ENCODE measurements at regions not wholly inside any gene's neighbourhood (a gene's known extent, or its start where the extent isn't known, plus 50 kb on each side); places are given as distances from the start of the nearest gene placed in this dataset.
"Not testable (repeated sequence)": the region's sequence is repeated elsewhere in the genome, so short reads cannot be mapped to it uniquely, and the experiment has no call there.

DNA sequence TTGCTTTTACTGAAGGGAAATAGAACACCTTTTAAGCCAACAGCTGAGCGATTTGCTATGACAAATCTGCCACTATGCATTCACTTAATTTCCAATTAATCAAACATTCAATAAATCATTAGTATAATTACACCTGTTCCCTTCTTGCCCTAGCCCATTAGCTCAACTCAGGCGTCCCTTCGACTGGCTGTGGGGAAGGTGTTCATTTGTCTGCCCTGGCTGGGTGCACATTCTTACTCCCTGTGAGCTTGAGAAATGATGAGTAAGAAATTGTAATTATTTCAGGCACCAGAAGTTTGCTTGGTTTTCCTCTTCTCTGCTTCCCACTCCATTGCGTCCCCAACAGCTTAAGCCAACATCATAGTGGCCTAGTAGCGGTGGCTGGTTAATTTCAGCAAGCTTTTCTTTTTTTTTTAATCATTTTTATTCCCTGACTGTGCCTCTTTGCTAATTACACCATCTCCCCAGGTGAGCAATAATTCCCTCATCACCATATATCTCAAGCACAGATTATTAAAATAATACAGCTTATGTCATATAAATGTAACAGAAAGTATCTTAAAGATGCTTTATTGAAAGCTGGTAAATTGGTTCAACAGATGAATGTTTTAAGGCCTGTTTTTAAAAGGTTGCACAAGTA lies 623.9 kb upstream of the RBFOX1 start:
- DNase-seq: no peak

GRCh38 chr16:6704306-6704930 lies 628.2 kb upstream of the RBFOX1 start:
- DNase-seq: no peak

GRCh38 chr16:6701096-6701495 lies 631.5 kb upstream of the RBFOX1 start:
- no peak for DNase-seq

DNA sequence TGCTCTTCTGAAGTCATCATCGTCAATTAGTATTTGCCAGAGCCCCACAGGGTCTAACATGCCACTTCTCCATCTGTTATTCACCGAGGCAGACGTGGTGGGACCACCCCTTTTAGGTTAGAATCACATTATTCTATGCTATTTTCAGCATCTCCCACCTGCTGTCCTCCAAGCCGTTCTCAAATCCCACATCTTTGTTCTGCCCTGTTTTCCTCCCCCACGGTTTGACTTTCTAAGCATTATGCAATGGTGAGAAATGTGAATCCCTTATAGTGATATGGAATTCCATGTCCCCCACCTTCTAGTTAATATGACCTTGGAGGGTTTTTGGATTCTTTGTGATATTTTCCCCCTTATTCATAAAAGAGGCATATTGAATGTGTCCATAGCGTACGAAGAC lies 634.1 kb upstream of the RBFOX1 start:
- no peak for DNase-seq

DNA sequence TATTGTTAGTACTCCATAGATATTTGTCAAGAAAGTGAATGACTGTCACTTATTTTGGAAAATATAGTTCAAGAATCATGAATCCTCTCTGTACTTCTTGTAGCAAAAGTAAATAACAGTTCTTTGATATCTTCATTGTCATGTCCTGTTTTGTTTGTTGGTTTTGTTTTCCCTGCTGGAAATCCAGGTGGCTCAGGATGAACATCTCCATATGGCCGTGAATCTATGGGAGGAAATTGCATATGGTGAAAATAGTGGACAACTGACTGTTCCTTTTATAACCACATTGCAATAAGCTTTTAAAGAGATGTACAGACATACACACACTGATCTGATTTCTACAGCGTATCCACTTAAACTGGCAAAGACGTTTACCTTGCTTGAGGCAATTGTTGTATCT lies 637.0 kb upstream of the RBFOX1 start:
- DNase-seq: no peak

DNA sequence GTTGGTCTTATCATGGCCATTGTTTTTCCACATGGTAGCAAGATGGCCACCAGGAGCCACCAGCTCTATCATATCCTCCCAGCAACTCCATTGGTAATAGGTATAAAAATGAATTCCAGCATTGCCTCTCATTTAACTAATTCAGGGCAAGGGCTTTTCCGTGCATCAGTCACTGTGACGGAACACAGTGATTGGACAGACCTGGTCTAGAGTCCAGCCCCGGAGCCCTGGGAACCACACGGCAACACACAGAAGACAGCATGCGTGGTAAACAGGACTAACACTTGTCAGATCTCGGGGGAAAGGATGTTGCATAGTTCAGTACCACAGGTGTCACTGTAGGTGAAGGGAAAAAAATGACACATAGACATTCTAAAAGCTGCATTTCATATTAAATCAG lies 638.0 kb upstream of the RBFOX1 start:
- no peak for DNase-seq

GRCh38 chr16:6693418-6693817 lies 639.2 kb upstream of the RBFOX1 start:
- DNase-seq: not testable (repeated sequence)

GRCh38 chr16:6692874-6693273 lies 639.8 kb upstream of the RBFOX1 start:
- no peak for DNase-seq

- no peak for DNase-seq
Measured at GRCh38 chr16:6690741-6691140, 641.9 kb upstream of the RBFOX1 start.

- no peak for DNase-seq
Measured at GRCh38 chr16:6689643-6690042, 643.0 kb upstream of the RBFOX1 start.

DNA sequence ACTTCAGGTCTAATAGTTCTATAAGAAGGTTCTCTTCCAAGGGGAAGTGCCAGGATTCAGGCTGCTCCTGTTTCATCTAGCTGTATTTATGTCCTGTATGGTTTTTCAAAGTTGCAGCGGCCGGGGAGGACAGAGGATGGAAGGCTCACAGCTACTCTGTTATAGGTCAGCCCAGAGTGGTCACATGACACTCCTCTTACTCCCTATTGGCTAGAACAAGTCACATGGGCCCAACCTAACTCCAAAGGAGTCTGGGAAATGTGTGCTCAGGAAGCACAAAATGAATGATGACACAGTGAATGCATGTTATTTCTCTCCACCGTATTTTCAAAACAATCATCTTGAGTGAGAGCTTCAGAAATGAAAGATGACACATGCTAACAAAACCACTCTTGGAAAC lies 645.1 kb upstream of the RBFOX1 start:
- DNase-seq: no peak

- DNase-seq: no peak
Measured at GRCh38 chr16:6684076-6684673, 648.5 kb upstream of the RBFOX1 start.

DNA sequence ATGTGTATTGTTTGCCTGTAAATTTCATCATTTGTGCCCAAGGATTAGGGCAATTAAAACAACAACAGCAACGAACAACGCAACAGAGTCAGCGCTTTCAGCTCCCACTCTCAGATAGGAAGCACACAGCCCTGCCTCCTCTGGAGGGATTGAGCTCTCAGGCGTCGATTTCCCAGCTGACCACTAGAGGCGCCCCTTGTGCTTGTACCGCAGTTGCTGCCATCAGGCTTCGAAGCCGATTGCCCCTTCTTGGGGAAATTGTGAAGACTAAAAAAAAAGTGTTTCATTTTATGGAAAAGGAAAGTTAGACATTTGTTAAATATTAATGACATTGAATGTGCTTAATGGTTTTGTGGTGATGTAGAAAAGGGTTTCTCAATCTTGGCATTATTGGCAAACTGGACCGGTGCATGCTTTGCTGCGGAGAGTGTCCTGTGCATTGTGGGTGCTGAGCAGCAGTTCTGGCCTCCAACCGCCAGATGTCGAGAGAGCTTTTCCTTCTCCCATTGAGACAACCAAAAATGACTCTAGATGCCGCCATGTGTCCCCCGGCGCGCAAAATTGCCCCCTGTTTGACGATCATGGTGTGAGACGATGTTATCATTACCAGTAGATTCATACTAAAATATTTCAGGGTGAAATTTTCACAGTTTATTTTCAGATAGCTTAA lies 650.4 kb upstream of the RBFOX1 start:
- no peak for DNase-seq

GRCh38 chr16:6678586-6678985 lies 654.1 kb upstream of the RBFOX1 start:
- DNase-seq: no peak

DNA sequence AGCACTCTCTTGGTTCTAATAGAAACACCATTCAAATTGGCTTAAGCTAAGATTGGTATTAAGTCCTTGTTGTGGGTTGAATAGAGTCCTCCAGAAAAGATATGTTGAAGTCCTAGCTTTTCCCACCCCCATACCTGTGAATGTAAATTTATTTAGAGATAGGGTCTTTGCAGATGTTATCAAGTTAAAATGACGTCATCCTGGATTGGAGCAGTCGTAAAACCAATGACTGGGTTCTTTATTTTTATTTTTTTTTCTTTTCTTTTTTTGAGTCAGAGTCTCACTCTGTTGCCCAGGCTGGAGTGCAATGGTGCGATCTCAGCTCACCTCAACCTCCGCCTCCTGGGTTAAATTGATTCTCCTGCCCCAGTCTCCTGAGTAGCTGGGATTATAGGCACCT lies 658.6 kb upstream of the RBFOX1 start:
- no peak for DNase-seq

DNA sequence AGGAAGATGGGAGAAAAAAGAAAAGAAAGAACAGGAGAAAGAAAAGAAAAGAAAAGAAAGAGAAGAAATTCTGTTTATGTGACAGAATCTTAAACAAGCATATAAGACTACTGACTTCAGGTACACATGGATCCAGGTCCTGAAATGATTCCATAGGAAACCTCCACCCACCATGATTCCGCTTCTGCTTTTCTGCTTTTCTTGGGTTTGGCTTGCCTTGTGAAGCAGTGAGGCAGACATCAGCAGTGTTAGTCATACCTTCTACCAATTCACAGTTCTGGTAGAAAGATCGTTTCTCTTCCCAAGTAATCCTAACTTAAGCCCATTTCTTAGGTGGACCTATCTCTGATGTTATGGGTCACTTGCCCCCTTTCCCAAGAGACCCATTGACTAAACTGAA lies 660.1 kb upstream of the RBFOX1 start:
- DNase-seq: no peak

DNA sequence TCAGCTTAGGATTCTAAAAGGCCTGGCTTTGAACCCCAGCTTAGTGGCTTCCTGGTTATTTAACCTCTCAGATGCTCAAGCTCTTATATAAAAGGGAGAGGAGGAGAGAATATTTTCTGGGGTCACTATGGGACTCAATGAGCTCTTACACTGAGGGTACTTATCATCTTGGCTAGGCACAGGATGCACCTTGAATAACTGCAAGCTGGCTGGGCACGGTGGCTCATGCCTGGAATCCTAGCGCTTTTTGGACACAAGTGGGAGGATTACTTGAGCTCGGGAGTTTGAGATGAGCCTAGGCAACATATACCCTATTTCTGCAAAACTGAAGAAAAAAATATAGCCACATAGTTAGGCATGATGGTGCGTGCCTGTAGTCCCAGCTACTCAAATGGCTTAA lies 665.3 kb upstream of the RBFOX1 start:
- no peak for DNase-seq

DNA sequence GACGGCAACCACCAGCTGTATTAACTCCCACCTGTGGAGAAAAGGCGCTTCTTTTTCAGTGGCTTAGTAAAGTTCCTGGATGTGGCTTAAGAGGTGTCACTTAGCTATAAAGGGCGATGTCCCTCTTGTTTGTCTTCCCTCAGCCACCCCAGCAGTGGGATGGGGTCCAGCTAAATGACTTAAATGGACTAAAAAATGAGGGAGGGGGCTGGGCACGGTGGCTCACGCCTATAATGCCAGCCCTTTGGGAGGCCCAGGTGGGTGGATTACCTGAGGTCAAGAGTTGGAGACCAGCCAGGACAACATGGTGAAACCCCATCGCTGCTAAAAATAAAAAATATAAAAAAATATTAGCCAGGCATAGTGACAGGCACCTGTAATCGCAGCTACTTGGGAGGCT lies 667.5 kb upstream of the RBFOX1 start:
- no peak for DNase-seq

- no peak for DNase-seq
Measured at GRCh38 chr16:6663668-6664067, 669.0 kb upstream of the RBFOX1 start.

GRCh38 chr16:6656760-6657159 lies 675.9 kb upstream of the RBFOX1 start:
- DNase-seq: no peak

DNA sequence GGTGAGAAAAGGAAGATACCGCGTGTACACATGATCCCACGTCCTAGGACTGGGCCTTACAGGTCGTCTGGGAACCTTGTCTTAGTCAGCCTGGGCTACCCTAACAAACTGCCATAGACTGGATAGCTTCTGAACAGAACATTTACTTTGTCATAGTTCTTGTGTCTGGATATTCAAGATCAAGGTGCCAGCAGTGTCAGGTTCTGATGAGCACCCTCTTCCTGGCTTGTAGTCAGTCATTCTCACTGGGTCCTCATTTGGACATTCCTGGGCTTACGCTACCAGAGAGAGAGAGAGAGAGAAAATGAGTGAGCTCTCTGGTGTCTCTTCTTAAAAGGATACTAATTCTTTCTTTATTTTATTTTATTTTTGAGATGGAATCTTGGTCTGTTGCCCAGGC lies 685.8 kb upstream of the RBFOX1 start:
- no peak for DNase-seq

- no peak for DNase-seq
Measured at GRCh38 chr16:6645768-6646568, 686.7 kb upstream of the RBFOX1 start.

GRCh38 chr16:6644916-6645315 lies 687.7 kb upstream of the RBFOX1 start:
- DNase-seq: no peak
